BLaER1 treated with 17β-estradiol and CSF1 and Interleukin-3, amounts not matched to agents 10 nM and 100 nM (cell line): ENCODE measurements at regions not wholly inside any gene's neighbourhood (a gene's known extent, or its start where the extent isn't known, plus 50 kb on each side); places are given as distances from the start of the nearest gene placed in this dataset.

ENCODE experiments used
- H3K27ac ChIP-seq, 11 experiments: shearing (Covaris generic); formaldehyde crosslinking; 2 replicates each; pipeline ENCODE4 v1.8.1; 2022
- H3K27me3 ChIP-seq, 11 experiments: shearing (Covaris generic); formaldehyde crosslinking; 2 replicates each; pipeline ENCODE4 v1.8.1; 2022
- H3K36me3 ChIP-seq, 11 experiments: shearing (Covaris generic); formaldehyde crosslinking; 2 replicates each; pipeline ENCODE4 v1.8.1; 2022
- H3K4me1 ChIP-seq, 10 experiments: shearing (Covaris generic); formaldehyde crosslinking; 2 replicates each; pipeline ENCODE4 v1.8.1; 2022
- H3K4me2 ChIP-seq, 11 experiments: shearing (Covaris generic); formaldehyde crosslinking; 2 replicates each; pipeline ENCODE4 v1.8.1; 2022
- H3K4me3 ChIP-seq, 10 experiments: shearing (Covaris generic); formaldehyde crosslinking; 2 replicates each; pipeline ENCODE4 v1.8.1; 2022
- H3K9ac ChIP-seq, 11 experiments: shearing (Covaris generic); formaldehyde crosslinking; 2 replicates each; pipeline ENCODE4 v1.8.1; 2022
- H3K9me3 ChIP-seq, 11 experiments: shearing (Covaris generic); formaldehyde crosslinking; replicated peaks in 1 of 11; 2 replicates each; pipeline ENCODE4 v1.8.1; 2022
- H4K20me1 ChIP-seq, 11 experiments: shearing (Covaris generic); formaldehyde crosslinking; 2 replicates each; pipeline ENCODE4 v1.8.1; 2022
- Cebpa-rat ChIP-seq, 11 experiments: shearing (Covaris generic); IDR thresholded peaks; 2 replicates each; pipeline ENCODE4 v1.8.1; 2022

- no peak overlapping the region for H3K27ac ChIP-seq
- no peak overlapping the region for H3K4me2 ChIP-seq
- no peaks in the 10 kb centered on the region for H3K9me3 ChIP-seq
- H3K36me3 ChIP-seq: no peaks in the 10 kb centered on the region
- no peaks in the 10 kb centered on the region for H3K4me1 ChIP-seq
- H3K27me3 ChIP-seq: no peaks in the 10 kb centered on the region
- no peak overlapping the region for H3K9ac ChIP-seq
- no peak for TF ChIP-seq Cebpa-rat (IDR thresholded peaks at IDR 0.05)
- H4K20me1 ChIP-seq: no peaks in the 10 kb centered on the region
- H3K4me3 ChIP-seq: no peak overlapping the region
Measured at GRCh38 chr5:88000877-88001276, 267.8 kb downstream of the TMEM161B start.

- no peak overlapping the region for H3K4me3 ChIP-seq
- H3K27ac ChIP-seq: no peak overlapping the region
- H3K36me3 ChIP-seq: no peaks in the 10 kb centered on the region
- H4K20me1 ChIP-seq: no peaks in the 10 kb centered on the region
- H3K4me1 ChIP-seq: no peaks in the 10 kb centered on the region
- no peaks in the 10 kb centered on the region for H3K27me3 ChIP-seq
- no peak overlapping the region for H3K9ac ChIP-seq
- no peak for TF ChIP-seq Cebpa-rat (IDR thresholded peaks at IDR 0.05)
- no peak overlapping the region for H3K4me2 ChIP-seq
- H3K9me3 ChIP-seq: no peaks in the 10 kb centered on the region
Measured at GRCh38 chr5:87997662-87998061, 271.0 kb downstream of the TMEM161B start.

- no peaks in the 10 kb centered on the region for H3K36me3 ChIP-seq
- no peak overlapping the region for H3K9ac ChIP-seq
- no peak overlapping the region for H3K4me3 ChIP-seq
- H3K27me3 ChIP-seq: no peaks in the 10 kb centered on the region
- H3K27ac ChIP-seq: no peak overlapping the region
- TF ChIP-seq Cebpa-rat (IDR thresholded peaks at IDR 0.05): no peak
- H3K9me3 ChIP-seq: no peaks in the 10 kb centered on the region
- H3K4me1 ChIP-seq: no peaks in the 10 kb centered on the region
- H3K4me2 ChIP-seq: no peak overlapping the region
- no peaks in the 10 kb centered on the region for H4K20me1 ChIP-seq
Measured at GRCh38 chr5:87966213-87966612, 302.4 kb downstream of the TMEM161B start.

GRCh38 chr5:87954121-87954520 is 314.5 kb downstream of the TMEM161B start:
- Histone ChIP-seq H3K9me3 (no peaks in the 10 kb centered on the region), H3K4me2 (no peak overlapping the region), H3K9ac (no peak overlapping the region), H3K27me3 (no peaks in the 10 kb centered on the region), H3K4me1 (0 out of 20 replicates have a peak, but pooled peaks cover 0 to 5% (median 0%) of the 10 kb centered on the region in 10 experiments), H3K36me3 (no peaks in the 10 kb centered on the region), H3K27ac (no peak overlapping the region), H4K20me1 (no peaks in the 10 kb centered on the region), H3K4me3 (no peak overlapping the region)
- no peak for TF ChIP-seq Cebpa-rat (IDR thresholded peaks at IDR 0.05)

GRCh38 chr5:87951661-87952060 is 317.0 kb downstream of the TMEM161B start:
- H3K36me3 ChIP-seq: no peaks in the 10 kb centered on the region
- no peak overlapping the region for H3K4me3 ChIP-seq
- H3K9ac ChIP-seq: no peak overlapping the region
- no peaks in the 10 kb centered on the region for H4K20me1 ChIP-seq
- TF ChIP-seq Cebpa-rat (IDR thresholded peaks at IDR 0.05): no peak
- H3K27ac ChIP-seq: no peak overlapping the region
- H3K4me1 ChIP-seq: no peaks in the 10 kb centered on the region
- no peaks in the 10 kb centered on the region for H3K27me3 ChIP-seq
- no peak overlapping the region for H3K4me2 ChIP-seq
- no peaks in the 10 kb centered on the region for H3K9me3 ChIP-seq

GRCh38 chr5:87949676-87950631 is 318.7 kb downstream of the TMEM161B start:
- Histone ChIP-seq H4K20me1 (no peaks in the 10 kb centered on the region), H3K27ac (no peak overlapping the region), H3K9ac (no peak overlapping the region), H3K9me3 (no peaks in the 10 kb centered on the region), H3K27me3 (no peaks in the 10 kb centered on the region), H3K4me3 (no peak overlapping the region), H3K4me1 (no peaks in the 10 kb centered on the region), H3K4me2 (no peak overlapping the region), H3K36me3 (no peaks in the 10 kb centered on the region)
- TF ChIP-seq Cebpa-rat (IDR thresholded peaks at IDR 0.05): no peak

GRCh38 chr5:87948486-87948885 is 320.2 kb downstream of the TMEM161B start:
- H3K4me2 ChIP-seq: no peak overlapping the region
- H4K20me1 ChIP-seq: no peaks in the 10 kb centered on the region
- no peaks in the 10 kb centered on the region for H3K36me3 ChIP-seq
- no peaks in the 10 kb centered on the region for H3K4me1 ChIP-seq
- no peak overlapping the region for H3K4me3 ChIP-seq
- H3K9ac ChIP-seq: no peak overlapping the region
- no peak overlapping the region for H3K27ac ChIP-seq
- TF ChIP-seq Cebpa-rat (IDR thresholded peaks at IDR 0.05): no peak
- H3K9me3 ChIP-seq: no peaks in the 10 kb centered on the region
- no peaks in the 10 kb centered on the region for H3K27me3 ChIP-seq

- H3K27ac ChIP-seq: no peak overlapping the region
Measured at GRCh38 chr5:87946271-87946670, 322.4 kb downstream of the TMEM161B start.

GRCh38 chr5:87945286-87945650 is 323.4 kb downstream of the TMEM161B start:
- Histone ChIP-seq H3K9ac (no peak overlapping the region), H3K36me3 (no peaks in the 10 kb centered on the region), H3K4me1 (no peaks in the 10 kb centered on the region), H3K4me2 (no peak overlapping the region), H3K4me3 (no peak overlapping the region), H3K27me3 (no peaks in the 10 kb centered on the region), H3K9me3 (no peaks in the 10 kb centered on the region), H3K27ac (no peak overlapping the region), H4K20me1 (no peaks in the 10 kb centered on the region)
- no peak for TF ChIP-seq Cebpa-rat (IDR thresholded peaks at IDR 0.05)

More at GRCh38 chr5:87946271-87946670, 322.4 kb downstream of the TMEM161B start:
- Histone ChIP-seq H3K4me3 (no peak overlapping the region), H3K4me2 (no peak overlapping the region), H3K4me1 (no peaks in the 10 kb centered on the region), H3K9me3 (no peaks in the 10 kb centered on the region), H3K9ac (no peak overlapping the region), H4K20me1 (no peaks in the 10 kb centered on the region), H3K27me3 (no peaks in the 10 kb centered on the region), H3K36me3 (no peaks in the 10 kb centered on the region)
- no peak for TF ChIP-seq Cebpa-rat (IDR thresholded peaks at IDR 0.05)
